NCI-H774 (cell line): ENCODE measurements at regions not wholly inside any gene's neighbourhood (a gene's known extent, or its start where the extent isn't known, plus 50 kb on each side); places are given as distances from the start of the nearest gene placed in this dataset.

ENCODE experiments used
- DNase-seq: peaks from one replicate; lab custom pipeline; 2025; lab: John Stamatoyannopoulos, UW

GRCh38 chr12:16415155-16415554, 67.7 kb downstream of the MGST1 start:
- no peak for DNase-seq

DNA sequence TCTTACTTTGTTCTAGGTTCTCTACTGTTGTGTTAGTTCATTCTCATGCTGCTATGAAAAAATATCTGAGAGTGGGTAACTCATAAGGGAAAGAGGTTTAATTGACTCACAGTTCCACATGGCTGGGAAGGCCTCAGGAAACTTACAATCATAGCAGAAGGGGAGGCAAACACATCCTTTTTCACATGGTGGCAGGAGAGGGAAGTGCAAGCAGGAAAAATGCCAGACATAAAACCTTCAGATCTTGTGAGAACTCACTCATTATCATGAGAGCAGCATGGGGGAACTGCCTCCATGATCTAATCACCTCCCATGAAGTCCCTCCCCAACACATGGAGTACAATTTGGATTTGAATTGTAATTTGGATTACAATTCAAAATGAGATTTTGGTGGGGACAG, 69.6 kb downstream of the MGST1 start:
- no peak for DNase-seq

DNA sequence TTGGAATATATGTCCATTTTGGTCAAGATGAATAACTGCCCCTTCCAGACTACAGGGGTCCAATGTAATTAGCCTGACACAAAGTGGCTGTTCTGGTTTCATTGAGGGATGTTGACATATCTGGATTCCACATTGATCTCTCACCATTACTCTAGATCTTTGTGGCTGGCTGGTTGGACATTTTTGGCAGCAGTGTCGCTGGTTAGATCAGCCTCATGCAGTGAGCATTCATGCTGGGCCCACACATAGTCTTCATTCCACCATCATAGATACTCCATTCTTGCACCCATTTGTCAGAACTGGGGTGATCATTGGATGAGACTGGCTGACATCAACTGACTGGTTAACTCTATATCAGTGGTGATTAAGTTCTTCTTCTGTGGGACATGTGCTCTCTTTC, 74.4 kb downstream of the MGST1 start:
- DNase-seq, result no peak

DNA sequence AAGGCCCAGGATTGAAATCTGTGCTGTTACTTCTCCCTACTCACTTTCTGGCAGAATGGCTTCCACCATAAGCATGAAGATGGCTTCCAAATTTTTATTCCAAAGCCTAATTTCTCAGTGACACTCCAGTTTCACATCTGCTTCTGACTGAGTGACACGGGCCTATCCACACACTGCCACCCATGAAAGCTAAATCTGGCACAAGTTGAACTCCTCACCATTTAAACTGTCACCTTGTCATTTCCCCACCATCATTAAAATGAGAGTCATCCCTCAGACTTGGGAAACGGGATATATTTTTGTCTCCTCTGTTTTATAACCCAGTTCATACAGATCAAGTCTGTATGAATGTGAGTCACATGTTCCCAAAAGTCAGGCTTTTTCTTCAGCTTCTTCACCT, 77.1 kb downstream of the MGST1 start:
- no peak for DNase-seq

GRCh38 chr12:16435875-16436554, 88.6 kb downstream of the MGST1 start:
- DNase-seq, result no peak

DNA sequence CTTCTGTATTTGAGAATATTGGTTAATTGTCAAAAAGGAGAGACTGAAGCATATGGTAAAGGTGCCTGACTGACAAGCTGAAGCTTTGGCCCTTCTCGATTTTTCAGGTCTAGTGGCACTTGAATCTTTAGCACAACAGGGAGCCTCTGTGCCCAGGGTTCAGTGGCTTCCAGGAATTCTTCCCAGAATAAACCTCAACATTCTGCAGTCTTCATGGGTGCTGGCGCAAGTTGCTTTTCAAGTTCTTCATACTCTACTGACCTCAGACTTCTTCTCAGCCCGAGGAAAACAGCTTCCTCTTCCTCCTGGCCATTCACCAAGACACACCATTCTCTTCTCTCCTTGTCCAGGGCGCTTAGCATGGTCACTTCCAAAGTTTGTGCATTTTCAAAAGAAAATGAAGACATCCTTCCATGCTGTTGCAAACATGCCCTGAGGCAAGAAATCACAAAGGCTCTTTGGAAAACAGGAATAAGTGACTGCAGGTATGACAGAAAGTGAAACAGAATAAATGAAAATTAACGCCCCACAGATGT, 89.9 kb downstream of the MGST1 start:
- no peak for DNase-seq

DNA sequence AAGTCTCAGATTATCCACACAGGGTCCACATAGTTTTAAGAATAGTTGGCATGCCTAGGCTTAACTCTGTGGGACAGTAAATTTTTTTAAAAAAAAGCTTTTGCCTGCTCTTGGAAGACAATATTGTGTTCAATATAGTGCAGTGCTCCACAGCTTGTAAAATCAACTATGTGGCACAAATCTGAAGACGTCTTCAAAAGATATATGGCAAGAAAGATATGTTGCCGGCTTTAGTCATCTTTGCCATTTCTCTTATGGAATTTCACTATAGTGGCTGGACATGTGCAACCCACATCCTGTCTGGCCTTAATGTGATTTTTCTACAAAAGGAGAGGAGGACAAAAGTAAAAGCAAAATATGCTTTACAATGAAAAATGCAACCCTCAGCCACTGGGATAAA, 90.5 kb downstream of the MGST1 start:
- DNase-seq, result no peak

DNA sequence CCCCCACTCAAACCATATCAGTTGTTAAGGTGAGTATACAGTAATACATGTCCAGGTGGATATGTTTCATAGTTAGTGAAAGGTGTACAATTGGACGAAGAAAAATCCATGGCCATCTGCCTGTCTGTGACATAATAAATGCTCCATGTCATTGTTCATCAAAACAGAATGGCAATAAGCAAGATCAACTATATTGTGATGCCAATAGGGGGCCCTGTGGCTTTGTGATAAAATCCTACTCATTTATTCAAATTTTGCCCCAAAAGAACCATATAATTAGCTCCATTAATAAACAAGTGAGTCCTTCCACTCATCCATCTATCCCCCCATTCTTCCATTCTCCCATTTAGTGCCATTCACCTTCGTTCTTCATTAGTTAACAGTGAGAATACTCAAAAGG, 102.0 kb downstream of the MGST1 start:
- no peak for DNase-seq

DNA sequence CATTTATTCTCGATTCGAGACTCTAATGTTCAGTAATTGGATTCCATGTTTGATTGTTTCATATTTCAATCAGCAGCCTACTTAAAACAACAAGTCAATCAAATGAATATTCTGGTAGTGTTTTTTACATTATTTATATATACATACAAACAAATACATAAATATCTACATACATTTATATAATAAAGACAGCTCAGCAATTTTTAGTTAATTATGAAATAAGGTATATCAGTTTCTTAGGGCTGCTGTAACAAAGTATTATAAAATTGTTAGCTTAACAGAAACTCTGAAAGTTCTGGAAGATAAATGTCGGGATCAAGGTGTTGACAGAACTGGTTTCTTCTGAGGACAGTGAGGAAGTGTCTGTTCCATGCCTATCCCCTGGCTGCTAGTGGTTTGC, 105.9 kb downstream of the MGST1 start:
- DNase-seq, result no peak

DNA sequence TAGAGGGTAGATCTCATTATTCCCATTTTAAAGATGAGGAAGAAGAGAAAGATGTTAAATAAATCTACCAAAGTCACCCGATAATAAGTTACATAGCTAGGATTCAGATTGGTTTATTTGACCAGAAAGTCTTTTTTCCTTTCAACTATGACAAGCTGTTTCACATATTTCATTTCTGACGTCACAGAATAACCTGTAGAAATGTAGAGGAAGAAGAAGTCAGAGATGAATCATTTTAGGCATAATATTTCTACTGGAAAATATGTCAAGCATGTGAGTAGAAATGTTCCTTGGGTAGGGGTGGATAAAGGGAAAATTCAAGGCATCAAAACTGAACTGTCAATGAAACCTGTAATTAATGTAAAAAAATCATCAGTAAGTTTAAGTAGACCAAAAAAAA, 107.0 kb downstream of the MGST1 start:
- DNase-seq, result no peak

DNA sequence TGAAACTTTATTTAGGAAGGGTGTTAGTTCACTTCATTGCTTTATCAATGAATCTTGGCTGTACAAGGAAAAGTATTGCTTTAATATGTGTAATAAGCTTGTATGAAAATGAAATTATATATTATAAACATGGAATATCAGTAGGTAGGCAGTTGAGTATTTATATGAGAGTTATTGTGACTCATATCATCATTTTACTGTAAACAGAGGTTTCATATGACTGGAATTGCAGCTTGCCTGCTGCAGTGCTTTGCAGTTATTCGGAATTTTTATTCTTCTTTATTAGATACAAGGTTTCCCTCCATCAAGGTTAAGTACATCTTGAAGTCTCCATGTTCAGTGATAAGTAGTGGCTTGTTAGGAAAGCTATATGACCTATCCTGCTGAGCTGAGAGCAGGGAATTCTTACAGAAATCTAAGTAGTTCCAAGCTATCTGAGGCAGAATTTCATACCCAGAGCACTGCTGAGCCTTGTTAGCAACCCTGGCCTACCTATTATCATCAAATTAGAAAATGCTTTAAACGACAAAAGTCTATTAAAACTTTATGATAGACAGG, 111.2 kb downstream of the MGST1 start:
- no peak for DNase-seq

DNA sequence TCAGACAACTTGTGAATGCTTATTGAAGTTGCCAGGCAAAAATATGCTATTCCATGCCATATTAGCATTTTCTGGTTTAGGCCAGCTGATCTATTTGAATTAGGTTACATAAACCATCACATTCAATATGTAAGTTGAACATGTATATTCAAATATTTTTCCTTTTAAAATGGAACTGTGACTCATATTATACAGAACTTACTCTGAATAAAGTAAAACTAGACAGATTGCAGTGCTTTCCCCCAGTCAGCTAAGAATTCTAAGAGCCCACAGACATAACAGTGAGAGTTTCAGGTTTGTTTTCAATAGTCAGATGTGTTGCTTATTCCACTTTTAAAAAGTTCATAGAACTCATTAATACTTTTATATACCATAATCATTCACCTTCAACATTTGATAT, 119.8 kb downstream of the MGST1 start:
- DNase-seq, result no peak

DNA sequence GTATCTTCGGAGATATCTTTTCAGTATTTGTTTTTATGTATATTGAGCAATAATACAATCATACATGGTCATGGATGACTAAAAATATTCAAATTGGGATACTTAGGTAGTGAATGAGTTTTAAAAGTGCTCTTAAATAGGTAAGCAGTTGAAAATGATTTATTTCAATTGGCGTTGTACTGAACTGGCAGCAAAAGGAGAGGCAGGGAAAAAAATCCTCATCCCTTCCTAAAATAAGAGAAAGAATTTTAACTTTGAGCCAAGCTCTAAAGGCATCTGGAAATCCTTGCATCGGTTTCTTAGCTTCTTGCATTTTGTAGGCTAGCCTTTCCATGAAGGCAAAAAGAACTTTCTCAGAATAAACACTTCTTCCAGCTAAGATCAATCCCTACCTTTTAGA, 125.2 kb downstream of the MGST1 start:
- no peak for DNase-seq

- DNase-seq, result peak; percentile 9
These were observed 126.3 kb downstream of the MGST1 start for GRCh38 chr12:16473610-16474326.

GRCh38 chr12:16474801-16475200, 127.4 kb downstream of the MGST1 start:
- DNase-seq, result peak; percentile 40

DNA sequence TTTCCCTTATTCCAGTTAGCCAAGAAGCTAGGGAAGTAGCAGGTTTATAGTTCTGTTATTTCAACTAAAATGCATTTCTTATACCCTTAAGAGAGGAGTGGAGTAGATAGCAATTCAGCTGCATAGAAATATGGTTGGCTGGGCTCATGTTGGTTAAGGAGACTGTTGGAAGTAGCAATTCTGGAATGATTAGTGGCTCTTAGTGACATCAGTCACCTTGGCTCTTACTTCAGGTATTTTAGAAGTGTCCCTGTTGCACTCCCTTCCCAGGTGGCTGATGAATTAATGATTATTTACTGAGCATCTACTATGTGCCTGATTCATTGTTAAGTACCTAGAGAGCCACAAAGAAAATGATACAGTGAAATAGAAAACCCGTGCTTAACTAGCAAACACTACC, 128.1 kb downstream of the MGST1 start:
- DNase-seq, result no peak

DNA sequence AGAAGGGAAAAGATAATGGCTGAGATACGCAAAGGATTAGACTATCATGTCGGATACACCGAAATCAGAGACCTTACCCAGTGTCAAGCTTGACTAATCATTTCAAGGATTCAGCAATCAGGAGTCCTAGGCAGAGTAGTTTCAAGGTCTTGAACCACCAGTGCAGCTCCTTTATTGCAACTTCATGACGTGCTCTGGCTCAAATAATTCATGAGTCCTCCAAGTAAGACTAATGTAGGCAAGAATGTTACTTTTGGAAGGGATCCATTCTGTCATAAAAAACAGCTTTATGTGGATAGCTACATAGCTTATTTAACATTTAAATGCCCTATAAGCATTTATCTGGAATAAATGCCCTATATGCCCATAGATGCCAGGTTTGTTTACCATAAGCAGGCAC, 123.2 kb downstream of the LMO3 start:
- DNase-seq, result no peak

DNA sequence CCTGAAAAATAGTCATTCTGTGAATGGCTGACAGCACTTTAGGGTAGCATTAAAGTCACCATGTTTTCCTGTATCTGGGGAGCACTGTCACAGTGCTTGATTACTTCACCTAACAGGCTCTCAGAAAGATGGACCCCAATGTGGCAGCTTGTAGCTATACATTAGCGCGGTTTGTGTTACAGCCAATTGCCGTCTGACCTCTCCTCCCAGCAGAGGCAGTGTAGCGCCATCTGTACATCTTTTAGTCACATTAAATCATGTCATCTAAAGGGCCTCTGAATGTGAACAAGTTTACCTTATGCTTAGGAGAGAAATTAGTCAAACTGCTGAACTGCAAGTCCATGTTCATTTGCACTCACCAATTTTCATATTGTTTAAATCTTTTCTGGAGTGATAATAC, 113.7 kb downstream of the LMO3 start:
- DNase-seq, result no peak

DNA sequence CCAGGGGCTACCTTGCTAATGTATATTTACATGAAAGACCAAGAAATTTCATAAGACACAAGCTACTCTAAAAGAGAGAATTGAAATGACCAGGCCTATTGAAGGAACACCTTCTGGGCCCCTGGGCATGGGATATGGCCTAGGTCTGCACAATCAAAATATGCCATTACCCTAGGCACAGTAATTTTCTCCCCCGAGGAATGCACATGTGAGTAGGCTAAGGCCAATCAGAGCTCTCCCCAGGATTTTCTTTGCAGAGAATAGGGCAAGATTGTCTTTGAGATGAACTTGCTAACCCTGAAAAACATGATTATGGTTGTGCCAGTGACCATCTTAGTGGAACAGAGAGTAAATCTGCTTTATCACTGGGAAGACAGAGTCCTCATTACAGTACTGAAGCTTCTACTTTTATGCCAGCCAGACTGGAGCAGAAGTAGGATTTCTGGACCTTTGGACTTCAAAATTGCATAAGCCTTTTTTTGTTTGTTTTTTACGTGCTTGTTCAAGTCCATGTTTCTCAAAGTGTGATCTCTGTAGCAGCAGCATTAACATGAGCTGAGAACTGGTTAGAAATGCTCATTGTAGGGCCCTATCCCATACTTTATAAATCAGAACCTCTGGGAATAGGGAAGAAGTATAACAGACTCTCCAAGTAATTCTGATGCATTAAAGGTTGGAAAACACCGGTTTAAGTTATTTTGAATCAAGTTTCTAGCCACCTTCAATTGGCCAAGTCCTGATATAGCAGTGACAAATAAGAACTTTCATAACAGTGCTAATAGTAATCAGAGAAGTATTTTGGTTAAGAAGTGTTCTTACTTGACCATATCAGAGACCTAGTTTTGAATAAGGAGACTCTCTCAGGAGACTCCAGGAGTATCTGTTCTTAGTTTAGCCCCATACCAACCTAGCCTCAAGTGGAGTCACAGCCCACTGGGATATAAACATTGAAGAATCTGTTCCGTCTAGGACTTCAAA, 112.9 kb downstream of the LMO3 start:
- no peak for DNase-seq

DNA sequence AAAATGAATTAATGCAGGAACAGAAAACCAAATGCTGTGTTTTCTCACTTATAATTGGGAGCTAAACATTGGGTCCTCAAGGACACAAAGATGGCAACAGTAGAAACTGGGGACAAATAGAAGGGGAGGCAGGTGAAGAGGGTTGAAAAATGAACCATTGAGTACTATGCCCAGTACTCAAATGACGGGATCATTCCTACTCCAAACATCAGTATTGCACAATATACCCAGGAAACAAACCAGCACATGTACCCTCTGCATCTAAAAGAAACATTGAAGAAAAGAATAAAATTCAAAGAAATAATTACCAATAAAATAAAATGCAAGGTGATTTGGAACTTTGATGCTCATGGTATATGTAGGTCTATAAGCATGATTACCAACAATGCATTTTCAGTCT, 110.8 kb downstream of the LMO3 start:
- DNase-seq, result no peak
